C4-2B (cell line): ENCODE measurements at regions not wholly inside any gene's neighbourhood (a gene's known extent, or its start where the extent isn't known, plus 50 kb on each side); places are given as distances from the start of the nearest gene placed in this dataset.

Source experiments
- H3K27ac ChIP-seq: fragments of 450-650 bp; 2 replicates; pipeline ENCODE4 v1.5.1; 2017
- ZFX ChIP-seq: fragments of 450-650 bp; IDR thresholded peaks from 2 replicates; pipeline ENCODE4 v1.6.1; 2017
- TF ChIP-seq, protein P1 (sequence below): fragments of 450-650 bp; conservative IDR thresholded peaks from 2 replicates; pipeline ENCODE4 v1.5.1; 2017; ENCODE audit warnings: mild to moderate bottlenecking

GRCh38 chr10:78579995-78580394 is 488.8 kb upstream of the ZMIZ1 start:
- no peak overlapping the region for H3K27ac ChIP-seq

DNA sequence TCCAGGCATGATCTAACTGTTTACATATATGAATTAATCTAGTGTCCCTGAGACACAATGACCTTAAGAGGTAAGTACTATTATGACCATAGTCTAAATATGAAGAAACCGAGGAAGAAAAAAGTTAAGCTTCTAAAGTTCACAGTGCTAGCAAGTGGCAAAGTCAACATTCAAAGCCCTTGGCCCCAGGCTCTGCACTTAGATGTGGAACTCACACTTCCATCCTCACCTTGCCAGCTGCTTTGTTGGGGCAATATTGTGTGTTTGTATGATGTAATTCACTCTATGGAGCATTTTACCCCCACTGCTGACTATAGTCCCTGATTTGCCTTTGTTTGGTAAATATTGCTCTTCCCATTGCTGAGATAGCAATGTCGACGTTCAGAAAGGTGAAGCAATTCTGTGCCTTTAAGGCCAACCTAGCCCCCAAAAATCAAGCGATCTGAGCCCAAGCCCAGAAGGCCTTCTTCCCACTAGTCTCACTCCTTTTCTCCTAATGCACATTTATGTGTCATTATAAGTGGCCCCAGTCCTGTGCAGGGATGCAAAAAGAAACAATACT is 487.6 kb upstream of the ZMIZ1 start:
- TF ChIP-seq, protein P1, sequence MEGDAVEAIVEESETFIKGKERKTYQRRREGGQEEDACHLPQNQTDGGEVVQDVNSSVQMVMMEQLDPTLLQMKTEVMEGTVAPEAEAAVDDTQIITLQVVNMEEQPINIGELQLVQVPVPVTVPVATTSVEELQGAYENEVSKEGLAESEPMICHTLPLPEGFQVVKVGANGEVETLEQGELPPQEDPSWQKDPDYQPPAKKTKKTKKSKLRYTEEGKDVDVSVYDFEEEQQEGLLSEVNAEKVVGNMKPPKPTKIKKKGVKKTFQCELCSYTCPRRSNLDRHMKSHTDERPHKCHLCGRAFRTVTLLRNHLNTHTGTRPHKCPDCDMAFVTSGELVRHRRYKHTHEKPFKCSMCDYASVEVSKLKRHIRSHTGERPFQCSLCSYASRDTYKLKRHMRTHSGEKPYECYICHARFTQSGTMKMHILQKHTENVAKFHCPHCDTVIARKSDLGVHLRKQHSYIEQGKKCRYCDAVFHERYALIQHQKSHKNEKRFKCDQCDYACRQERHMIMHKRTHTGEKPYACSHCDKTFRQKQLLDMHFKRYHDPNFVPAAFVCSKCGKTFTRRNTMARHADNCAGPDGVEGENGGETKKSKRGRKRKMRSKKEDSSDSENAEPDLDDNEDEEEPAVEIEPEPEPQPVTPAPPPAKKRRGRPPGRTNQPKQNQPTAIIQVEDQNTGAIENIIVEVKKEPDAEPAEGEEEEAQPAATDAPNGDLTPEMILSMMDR: no peak
- no peak for TF ChIP-seq ZFX

More at GRCh38 chr10:78579995-78580394, 488.8 kb upstream of the ZMIZ1 start:
- TF ChIP-seq ZFX: no peak
- TF ChIP-seq, protein P1: no peak

GRCh38 chr10:78582540-78582939 is 486.2 kb upstream of the ZMIZ1 start:
- TF ChIP-seq, protein P1: no peak
- TF ChIP-seq ZFX: no peak
- H3K27ac ChIP-seq: no peak overlapping the region

More for the DNA sequence above, 487.6 kb upstream of the ZMIZ1 start:
- no peak overlapping the region for H3K27ac ChIP-seq

- no peak for TF ChIP-seq ZFX
- TF ChIP-seq, protein P1: no peak
Measured at GRCh38 chr10:78584266-78584665, 484.5 kb upstream of the ZMIZ1 start.

DNA sequence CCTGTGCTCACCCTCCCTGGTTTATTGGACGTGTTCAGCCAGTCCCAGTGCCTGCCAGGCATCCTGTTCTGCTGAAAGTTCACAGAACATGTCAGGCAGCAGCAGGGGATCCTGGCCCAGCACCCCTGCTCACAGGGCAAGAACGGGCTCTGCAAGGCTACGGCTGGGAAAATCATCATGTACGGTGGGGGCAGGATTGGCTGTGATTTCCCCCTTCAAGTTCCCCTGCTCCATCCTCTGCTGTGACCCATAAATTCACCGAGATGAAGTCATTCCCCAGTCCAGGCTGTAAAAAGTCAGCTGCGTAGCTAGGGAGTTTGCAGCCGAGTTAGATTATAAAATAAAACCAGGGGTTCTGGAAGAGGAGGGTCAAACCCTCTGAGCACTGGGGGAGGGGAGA is 484.1 kb upstream of the ZMIZ1 start:
- no peak for TF ChIP-seq ZFX
- TF ChIP-seq, protein P1: no peak
- 0 out of 2 replicates have a peak overlapping the region, but pooled peaks have one; percentile 1 for H3K27ac ChIP-seq

More at GRCh38 chr10:78584266-78584665, 484.5 kb upstream of the ZMIZ1 start:
- 0 out of 2 replicates have a peak overlapping the region, but pooled peaks have one; percentile 1 for H3K27ac ChIP-seq

DNA sequence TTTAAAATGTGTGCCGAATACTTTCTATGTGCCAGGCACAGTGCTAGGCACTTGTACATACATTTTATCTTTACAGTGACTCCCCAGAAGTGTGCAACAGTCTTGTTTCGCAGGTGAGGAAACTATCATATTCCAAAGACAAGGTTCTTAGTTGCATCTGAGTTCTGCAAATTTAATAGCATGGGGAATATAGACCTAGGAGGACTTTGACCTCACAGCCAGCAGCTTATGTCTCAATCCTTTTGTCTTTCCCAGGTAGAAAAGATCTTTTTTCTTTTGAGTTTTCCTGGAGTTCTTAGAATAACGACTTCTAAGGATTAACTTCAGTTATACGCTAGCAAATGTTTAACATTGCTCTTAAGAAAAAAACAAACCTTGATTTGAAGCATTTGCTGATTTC is 482.8 kb upstream of the ZMIZ1 start:
- TF ChIP-seq, protein P1: no peak
- no peak for TF ChIP-seq ZFX
- no peak overlapping the region for H3K27ac ChIP-seq

- TF ChIP-seq, protein P1: no peak
- TF ChIP-seq ZFX: no peak
- H3K27ac ChIP-seq: peak overlapping the region; percentile 54
Measured at GRCh38 chr10:78588194-78588811, 480.5 kb upstream of the ZMIZ1 start.
